ENCODE measurements at regions not wholly inside any gene's neighbourhood (a gene's known extent, or its start where the extent isn't known, plus 50 kb on each side); places are given as distances from the start of the nearest gene placed in this dataset.

GRCh38 chr10:23533212-23533611 lies 94.3 kb downstream of the OTUD1 start:
- H3K9me2 ChIP-seq (ENCODE audit: insufficient read depth): no peaks in the 10 kb centered on the region
- no peaks in the 10 kb centered on the region for H3K36me3 ChIP-seq (ENCODE audit: low read depth)
- 81 to 84% methylated on average over 3 of the region's 3 CpGs for WGBS, 2 experiments (ENCODE audit: low coverage in 1 of 2, low lambda C conversion rate in 2 of 2, missing lambda C conversion rate in 2 of 2)
- no peak overlapping the region for H3K4me2 ChIP-seq (ENCODE audit: unreplicated experiment)
- H2AFZ ChIP-seq: no peak overlapping the region
- no peak overlapping the region for H3K9ac ChIP-seq
- no peak overlapping the region for H3K4me3 ChIP-seq
- no peak for TF ChIP-seq EZH2phosphoT487 (IDR thresholded peaks at IDR 0.05; ENCODE audit: insufficient read depth, low read depth)
- no peak for TF ChIP-seq EZH2 (IDR thresholded peaks at IDR 0.05; ENCODE audit: insufficient read depth, poor library complexity, severe bottlenecking)
- H3K79me2 ChIP-seq (ENCODE audit: insufficient read depth): no peaks in the 10 kb centered on the region
- no peak for DNase-seq
- H3K27me3 ChIP-seq (replicated peaks; ENCODE audit: insufficient read depth): peaks cover 17% of the 10 kb centered on the region
- H3K4me1 ChIP-seq (ENCODE audit: insufficient read depth): no peaks in the 10 kb centered on the region
- H4K20me1 ChIP-seq (ENCODE audit: insufficient read depth): no peaks in the 10 kb centered on the region
- no peak overlapping the region for H3K27ac ChIP-seq
- in situ Hi-C loops (cut with MboI): loop anchor here (25.0 kb wide), 1 partner anchor 1004 kb away; no protein-coding TSS in a partner anchor
- H3F3A ChIP-seq (ENCODE audit: insufficient read depth): no peaks in the 10 kb centered on the region
- no peaks in the 10 kb centered on the region for H3K9me3 ChIP-seq (ENCODE audit: low read depth)

GRCh38 chr10:23534326-23534725 lies 95.5 kb downstream of the OTUD1 start:
- no peaks in the 10 kb centered on the region for H3K36me3 ChIP-seq (ENCODE audit: low read depth)
- H3K27me3 ChIP-seq (replicated peaks; ENCODE audit: insufficient read depth): peaks cover 17% of the 10 kb centered on the region
- H3K9ac ChIP-seq: no peak overlapping the region
- H3K4me3 ChIP-seq: no peak overlapping the region
- no peak for TF ChIP-seq EZH2 (IDR thresholded peaks at IDR 0.05; ENCODE audit: insufficient read depth, poor library complexity, severe bottlenecking)
- TF ChIP-seq EZH2phosphoT487 (IDR thresholded peaks at IDR 0.05; ENCODE audit: insufficient read depth, low read depth): no peak
- H3K79me2 ChIP-seq (ENCODE audit: insufficient read depth): no peaks in the 10 kb centered on the region
- H2AFZ ChIP-seq: no peak overlapping the region
- no peaks in the 10 kb centered on the region for H4K20me1 ChIP-seq (ENCODE audit: insufficient read depth)
- no peak for DNase-seq
- no peak overlapping the region for H3K4me2 ChIP-seq (ENCODE audit: unreplicated experiment)
- no peaks in the 10 kb centered on the region for H3K9me2 ChIP-seq (ENCODE audit: insufficient read depth)
- no peaks in the 10 kb centered on the region for H3K4me1 ChIP-seq (ENCODE audit: insufficient read depth)
- 48 to 53% methylated on average over 4 of the region's 4 CpGs for WGBS, 2 experiments (ENCODE audit: low coverage in 1 of 2, low lambda C conversion rate in 2 of 2, missing lambda C conversion rate in 2 of 2)
- no peaks in the 10 kb centered on the region for H3K9me3 ChIP-seq (ENCODE audit: low read depth)
- H3K27ac ChIP-seq: no peak overlapping the region
- H3F3A ChIP-seq (ENCODE audit: insufficient read depth): no peaks in the 10 kb centered on the region
- in situ Hi-C loops (cut with MboI): loop anchor here (25.0 kb wide), 1 partner anchor 1003 kb away; no protein-coding TSS in a partner anchor

- Histone ChIP-seq H3K4me3 (no peak overlapping the region), H2AFZ (no peak overlapping the region), H3F3A (ENCODE audit: insufficient read depth) (no peaks in the 10 kb centered on the region), H3K9ac (no peak overlapping the region), H3K79me2 (ENCODE audit: insufficient read depth) (no peaks in the 10 kb centered on the region), H3K4me1 (ENCODE audit: insufficient read depth) (no peaks in the 10 kb centered on the region), H3K9me2 (ENCODE audit: insufficient read depth) (no peaks in the 10 kb centered on the region), H4K20me1 (ENCODE audit: insufficient read depth) (no peaks in the 10 kb centered on the region), H3K27me3 (replicated peaks; ENCODE audit: insufficient read depth) (peaks cover 17% of the 10 kb centered on the region), H3K9me3 (ENCODE audit: low read depth) (no peaks in the 10 kb centered on the region), H3K27ac (no peak overlapping the region), H3K4me2 (ENCODE audit: unreplicated experiment) (no peak overlapping the region), H3K36me3 (ENCODE audit: low read depth) (no peaks in the 10 kb centered on the region)
- in situ Hi-C loops (cut with MboI): loop anchor here (25.0 kb wide), 1 partner anchor 1003 kb away; no protein-coding TSS in a partner anchor
- WGBS, 2 experiments (ENCODE audit: low coverage in 1 of 2, low lambda C conversion rate in 2 of 2, missing lambda C conversion rate in 2 of 2): 64 to 68% methylated on average over 1 of the region's 1 CpG
- no peak for DNase-seq
- TF ChIP-seq EZH2 (IDR thresholded peaks at IDR 0.05; ENCODE audit: insufficient read depth, poor library complexity, severe bottlenecking) (no peak), EZH2phosphoT487 (IDR thresholded peaks at IDR 0.05; ENCODE audit: insufficient read depth, low read depth) (no peak)
Measured at GRCh38 chr10:23534761-23535160, 95.9 kb downstream of the OTUD1 start.

GRCh38 chr10:23535381-23535780 lies 96.5 kb downstream of the OTUD1 start:
- no peak overlapping the region for H3K27ac ChIP-seq
- TF ChIP-seq EZH2 (IDR thresholded peaks at IDR 0.05; ENCODE audit: insufficient read depth, poor library complexity, severe bottlenecking) (no peak), EZH2phosphoT487 (IDR thresholded peaks at IDR 0.05; ENCODE audit: insufficient read depth, low read depth) (no peak)
- H3K27me3 ChIP-seq (replicated peaks; ENCODE audit: insufficient read depth): peaks cover 17% of the 10 kb centered on the region
- peak; percentile 14 for DNase-seq
- no peaks in the 10 kb centered on the region for H3K79me2 ChIP-seq (ENCODE audit: insufficient read depth)
- in situ Hi-C loops (cut with MboI): loop anchor here (25.0 kb wide), 1 partner anchor 1002 kb away; no protein-coding TSS in a partner anchor
- 0 to 9% methylated on average over 1 of the region's 1 CpG for WGBS, 2 experiments (ENCODE audit: low coverage in 1 of 2, low lambda C conversion rate in 2 of 2, missing lambda C conversion rate in 2 of 2)
- no peaks in the 10 kb centered on the region for H4K20me1 ChIP-seq (ENCODE audit: insufficient read depth)
- H3K4me3 ChIP-seq: no peak overlapping the region
- no peak overlapping the region for H3K4me2 ChIP-seq (ENCODE audit: unreplicated experiment)
- H3K4me1 ChIP-seq (ENCODE audit: insufficient read depth): no peaks in the 10 kb centered on the region
- no peaks in the 10 kb centered on the region for H3K36me3 ChIP-seq (ENCODE audit: low read depth)
- no peaks in the 10 kb centered on the region for H3K9me3 ChIP-seq (ENCODE audit: low read depth)
- H2AFZ ChIP-seq: no peak overlapping the region
- no peaks in the 10 kb centered on the region for H3K9me2 ChIP-seq (ENCODE audit: insufficient read depth)
- no peak overlapping the region for H3K9ac ChIP-seq
- H3F3A ChIP-seq (ENCODE audit: insufficient read depth): no peaks in the 10 kb centered on the region

Measured in GM23248 (cell line).